DMS53 (cell line): ENCODE measurements at regions not wholly inside any gene's neighbourhood (a gene's known extent, or its start where the extent isn't known, plus 50 kb on each side); places are given as distances from the start of the nearest gene placed in this dataset.

Experiments
- DNase-seq: peaks from one replicate; lab custom pipeline; 2025; lab: John Stamatoyannopoulos, UW

- DNase-seq, result no peak
Measured at GRCh38 chr16:85541619-85541979, 71.5 kb upstream of the GSE1 start.

GRCh38 chr16:85541980-85542900 lies 70.9 kb upstream of the GSE1 start:
- no peak for DNase-seq

- DNase-seq, result no peak
Measured at GRCh38 chr16:85543536-85543935, 69.6 kb upstream of the GSE1 start.

GRCh38 chr16:85544016-85544415 lies 69.1 kb upstream of the GSE1 start:
- no peak for DNase-seq

- no peak for DNase-seq
Measured at GRCh38 chr16:85544668-85545067, 68.5 kb upstream of the GSE1 start.

- DNase-seq, result no peak
Measured at GRCh38 chr16:85545227-85545818, 67.8 kb upstream of the GSE1 start.

- no peak for DNase-seq
Measured at GRCh38 chr16:85546585-85547447, 66.3 kb upstream of the GSE1 start.

- no peak for DNase-seq
Measured at GRCh38 chr16:85548375-85548774, 64.7 kb upstream of the GSE1 start.

- no peak for DNase-seq
Measured at GRCh38 chr16:85549766-85550421, 63.2 kb upstream of the GSE1 start.

- DNase-seq, result no peak
Measured at GRCh38 chr16:85550422-85550864, 62.7 kb upstream of the GSE1 start.

- DNase-seq, result peak; percentile 23
Measured at GRCh38 chr16:85550953-85551924, 61.9 kb upstream of the GSE1 start.

- DNase-seq, result no peak
Measured at GRCh38 chr16:85552980-85553435, 60.1 kb upstream of the GSE1 start.

- peak; percentile 86 for DNase-seq
Measured at GRCh38 chr16:85553436-85554113, 59.5 kb upstream of the GSE1 start.

- peak; percentile 74 for DNase-seq
Measured at GRCh38 chr16:85554114-85554888, 58.8 kb upstream of the GSE1 start.

GRCh38 chr16:85554889-85555718 lies 58.0 kb upstream of the GSE1 start:
- DNase-seq, result peak; percentile 86

- peak; percentile 66 for DNase-seq
Measured at GRCh38 chr16:85555719-85556455, 57.2 kb upstream of the GSE1 start.

- peak; percentile 63 for DNase-seq
Measured at GRCh38 chr16:85556456-85557082, 56.6 kb upstream of the GSE1 start.
